H1 (cell line): ENCODE measurements at regions not wholly inside any gene's neighbourhood (a gene's known extent, or its start where the extent isn't known, plus 50 kb on each side); places are given as distances from the start of the nearest gene placed in this dataset.

ENCODE experiments used
- CTCF ChIA-PET: fragments of 300-600 bp; sonication (Branson Sonifier 250); formaldehyde crosslinking; loops from one replicate; lab custom pipeline; 2021; ENCODE audit not compliant: partially characterized antibody; lab: Charles Lee
- POLR2A ChIA-PET: fragments of 300-600 bp; sonication (Branson Sonifier 250); formaldehyde crosslinking; loops from one replicate; lab custom pipeline; 2021; ENCODE audit warnings: inconsistent platforms; ENCODE audit not compliant: partially characterized antibody; lab: Charles Lee
- DNase-seq, 2 experiments: peaks; one replicate each; pipeline versions ENCODE4 v3.0.0 to v3.0.0-alpha.2; 2010 to 2022; ENCODE audit warnings: low spot score in 2 of 2, low read depth in 1 of 2, mixed read lengths in 1 of 2
- FAIRE-seq: peaks from 2 replicates; lab custom pipeline; 2011; peaks lifted over from hg19 to GRCh38; lab: Jason Lieb, UNC
- H2AFZ ChIP-seq: 2 replicates; pipeline ENCODE4 v1.8.1; 2012; ENCODE audit warnings: low read length, inconsistent platforms
- H2AK5ac ChIP-seq: 2 replicates; pipeline ENCODE4 v1.6.1; 2013; ENCODE audit warnings: low read depth, low read length
- H2BK120ac ChIP-seq: replicated peaks from 2 replicates; pipeline ENCODE3; 2013; ENCODE audit warnings: low read depth, low read length, inconsistent platforms
- H2BK12ac ChIP-seq: 2 replicates; pipeline ENCODE4 v1.6.1; 2013; ENCODE audit warnings: low read depth, low read length
- H2BK15ac ChIP-seq: 2 replicates; pipeline ENCODE4 v1.6.1; 2013; ENCODE audit warnings: low read length
- H2BK20ac ChIP-seq: 2 replicates; pipeline ENCODE4 v1.6.1; 2013; ENCODE audit warnings: low read length
- H2BK5ac ChIP-seq: 2 replicates; pipeline ENCODE4 v1.6.1; 2013; ENCODE audit warnings: low read depth, low read length
- H3K14ac ChIP-seq: 2 replicates; pipeline ENCODE4 v1.6.1; 2013; ENCODE audit warnings: inconsistent platforms; ENCODE audit not compliant: insufficient read length
- H3K18ac ChIP-seq: 2 replicates; pipeline ENCODE4 v1.6.1; 2013; ENCODE audit warnings: low read length; ENCODE audit errors: extremely low read depth
- H3K23ac ChIP-seq: 2 replicates; pipeline ENCODE4 v1.6.1; 2013; ENCODE audit warnings: inconsistent platforms; ENCODE audit not compliant: insufficient read length
- H3K23me2 ChIP-seq: 2 replicates; pipeline ENCODE4 v1.6.1; 2013; ENCODE audit warnings: low read depth, low read length
- H3K27ac ChIP-seq: 2 replicates; pipeline ENCODE4 v1.6.1; 2011; ENCODE audit warnings: low read depth, low read length, inconsistent platforms
- H3K27me3 ChIP-seq, 4 experiments: replicated peaks in 1 of 4; 1 replicate in 1 of 4; 2 replicates in 3 of 4; pipeline versions ENCODE4 v1.6.1 to v1.8.1; 2011 to 2013; ENCODE audit warnings: low read length in 3 of 4, mild to moderate bottlenecking in 3 of 4, inconsistent platforms in 2 of 4, mixed read lengths in 2 of 4, moderate library complexity in 1 of 4; ENCODE audit not compliant: control insufficient read depth in 3 of 4, insufficient read depth in 3 of 4; ENCODE audit errors: extremely low read depth in 1 of 4
- H3K36me3 ChIP-seq, 4 experiments: 2 replicates each; pipeline versions ENCODE4 v1.6.1 to v1.8.1; 2011 to 2013; ENCODE audit warnings: mild to moderate bottlenecking in 4 of 4, low read length in 3 of 4, moderate library complexity in 2 of 4, control low read depth in 1 of 4, inconsistent platforms in 1 of 4; ENCODE audit not compliant: insufficient read depth in 4 of 4, control insufficient read depth in 2 of 4
- H3K4ac ChIP-seq: replicated peaks from 2 replicates; pipeline ENCODE3; 2013; ENCODE audit warnings: low read length, low read depth, mixed read lengths, inconsistent platforms; ENCODE audit not compliant: insufficient read length
- H3K4me1 ChIP-seq, 4 experiments: replicated peaks in 1 of 4; 1 replicate in 1 of 4; 2 replicates in 3 of 4; pipeline versions ENCODE4 v1.6.1 to v1.8.1; 2011 to 2013; ENCODE audit warnings: low read length in 3 of 4, inconsistent platforms in 2 of 4, mixed read lengths in 1 of 4; ENCODE audit not compliant: insufficient read depth in 4 of 4, control insufficient read depth in 3 of 4
- H3K4me2 ChIP-seq, 2 experiments: 2 replicates each; pipeline versions ENCODE4 v1.6.1 to v1.8.1; 2011 to 2013; ENCODE audit warnings: low read depth in 2 of 2, low read length in 2 of 2, control low read depth in 1 of 2, inconsistent platforms in 1 of 2, mild to moderate bottlenecking in 1 of 2; ENCODE audit not compliant: insufficient read depth in 1 of 2
- H3K4me3 ChIP-seq, 4 experiments: fragments of 200-600, 300-600 bp in 1 of 4; sonication (generic), shearing (Covaris generic), sonication (Bioruptor Twin) in 1 of 4; 2 replicates each; pipeline versions ENCODE4 v1.5.1 to v1.8.1; 2011 to 2016; ENCODE audit warnings: low read length in 4 of 4, low read depth in 3 of 4, control low read depth in 2 of 4, inconsistent platforms in 2 of 4, mild to moderate bottlenecking in 2 of 4, mixed read lengths in 1 of 4, moderate library complexity in 1 of 4; ENCODE audit not compliant: insufficient read depth in 2 of 4; ENCODE audit errors: extremely low read depth in 1 of 4
- H3K56ac ChIP-seq: replicated peaks from 2 replicates; pipeline ENCODE3; 2013; ENCODE audit warnings: low read depth, mild to moderate bottlenecking, mixed read lengths, low read length, inconsistent platforms; ENCODE audit not compliant: insufficient read length
- H3K79me1 ChIP-seq: 2 replicates; pipeline ENCODE4 v1.6.1; 2013; ENCODE audit warnings: low read depth, low read length, control low read depth
- H3K79me2 ChIP-seq, 2 experiments: 2 replicates each; pipeline versions ENCODE4 v1.6.1 to v1.8.1; 2012 to 2013; ENCODE audit warnings: low read length in 2 of 2, mild to moderate bottlenecking in 2 of 2, inconsistent platforms in 1 of 2; ENCODE audit not compliant: insufficient read depth in 2 of 2, control insufficient read depth in 1 of 2
- H3K9ac ChIP-seq, 4 experiments: replicated peaks in 1 of 4; 1 replicate in 1 of 4; 2 replicates in 3 of 4; pipeline versions ENCODE4 v1.6.1 to v1.8.1; 2011 to 2013; ENCODE audit warnings: low read depth in 3 of 4, low read length in 3 of 4, control low read depth in 2 of 4, mild to moderate bottlenecking in 2 of 4, moderate library complexity in 2 of 4, inconsistent platforms in 1 of 4; ENCODE audit errors: extremely low read depth in 1 of 4
- H3K9me3 ChIP-seq, 2 experiments: 2 replicates each; pipeline versions ENCODE4 v1.6.1 to v1.8.1; 2012 to 2013; ENCODE audit warnings: mild to moderate bottlenecking in 2 of 2, moderate library complexity in 2 of 2, control low read depth in 1 of 2, inconsistent platforms in 1 of 2, low read depth in 1 of 2, low read length in 1 of 2, mixed read lengths in 1 of 2; ENCODE audit not compliant: insufficient read depth in 2 of 2
- H4K20me1 ChIP-seq, 2 experiments: replicated peaks in 1 of 2; 2 replicates each; pipeline versions ENCODE3 to v1.8.1; 2011 to 2013; ENCODE audit warnings: inconsistent platforms in 2 of 2, low read length in 2 of 2, mild to moderate bottlenecking in 1 of 2; ENCODE audit not compliant: insufficient read depth in 2 of 2, control insufficient read depth in 1 of 2
- H4K5ac ChIP-seq: 2 replicates; pipeline ENCODE4 v1.6.1; 2013; ENCODE audit warnings: low read length, low read depth, mixed read lengths, inconsistent platforms; ENCODE audit not compliant: insufficient read length
- H4K8ac ChIP-seq: 2 replicates; pipeline ENCODE4 v1.8.0; 2013; ENCODE audit warnings: mild to moderate bottlenecking, moderate library complexity, low read length, inconsistent platforms; ENCODE audit not compliant: insufficient read depth; ENCODE audit errors: extremely low read depth
- H4K91ac ChIP-seq: replicated peaks from 2 replicates; pipeline ENCODE3; 2013; ENCODE audit warnings: low read length, mixed read lengths, inconsistent platforms; ENCODE audit not compliant: insufficient read length
- ASH2L ChIP-seq: fragments of 200-600, 300-600 bp; sonication (generic); IDR thresholded peaks from one replicate; pipeline ENCODE4 v1.7.1; 2017; ENCODE audit warnings: low read length
- BACH1 ChIP-seq: IDR thresholded peaks from 2 replicates; pipeline ENCODE4 v1.6.1; 2012; ENCODE audit warnings: low read length, improper control_type of control experiment
- BCL11A ChIP-seq, 2 experiments: IDR thresholded peaks; one replicate each; pipeline ENCODE4 v1.6.1; 2011; ENCODE audit warnings: low read depth in 2 of 2, low read length in 2 of 2, mild to moderate bottlenecking in 2 of 2
- BRCA1 ChIP-seq: IDR thresholded peaks from 2 replicates; pipeline ENCODE4 v1.6.1; 2012; ENCODE audit warnings: low read depth, low read length, improper control_type of control experiment
- EP300 ChIP-seq, 2 experiments: IDR thresholded peaks; 1 replicate in 1 of 2; 2 replicates in 1 of 2; pipeline ENCODE4 v1.6.1; 2011 to 2012; ENCODE audit warnings: low read depth in 2 of 2, low read length in 2 of 2, mild to moderate bottlenecking in 2 of 2, borderline replicate concordance in 1 of 2, inconsistent platforms in 1 of 2, moderate library complexity in 1 of 2
- GABPA ChIP-seq: IDR thresholded peaks from 2 replicates; pipeline ENCODE4 v1.6.1; 2011; ENCODE audit warnings: mild to moderate bottlenecking, low read length, moderate library complexity, borderline replicate concordance; ENCODE audit not compliant: insufficient read depth
- JUN ChIP-seq: IDR thresholded peaks from 2 replicates; pipeline ENCODE4 v1.6.1; 2011; ENCODE audit warnings: low read depth, mild to moderate bottlenecking, improper control_type of control experiment, low read length
- MAX ChIP-seq: IDR thresholded peaks from 2 replicates; pipeline ENCODE4 v1.6.1; 2012; ENCODE audit warnings: inconsistent platforms
- NRF1 ChIP-seq: IDR thresholded peaks from 2 replicates; pipeline ENCODE4 v1.6.1; 2011; ENCODE audit warnings: mild to moderate bottlenecking, low read depth, low read length, improper control_type of control experiment
- RNF2 ChIP-seq: fragments of 200-900, 300-1000 bp; sonication (generic); IDR thresholded peaks from 2 replicates; pipeline ENCODE4 v1.7.1; 2016; ENCODE audit warnings: borderline replicate concordance, low read depth, mild to moderate bottlenecking, antibody characterized with exemption, low read length; ENCODE audit not compliant: poor library complexity, severe bottlenecking; ENCODE audit errors: missing control alignments
- SIRT6 ChIP-seq: IDR thresholded peaks from one replicate; pipeline ENCODE4 v1.7.1; 2012; ENCODE audit warnings: low read length, inconsistent platforms
- SP2 ChIP-seq: IDR thresholded peaks from 2 replicates; pipeline ENCODE4 v1.6.1; 2012; ENCODE audit warnings: mild to moderate bottlenecking, low read length, inconsistent platforms
- TAF1 ChIP-seq: IDR thresholded peaks from 2 replicates; pipeline ENCODE4 v1.6.1; 2011; ENCODE audit warnings: mild to moderate bottlenecking, low read depth, low read length
- TBP ChIP-seq: IDR thresholded peaks from 2 replicates; pipeline ENCODE4 v1.6.1; 2011; ENCODE audit warnings: low read depth, low read length, improper control_type of control experiment
- WGBS, 2 experiments: shearing (Covaris generic) in 1 of 2; methylation state at CpG; one replicate each; pipeline versions ENCODE4 v1.1.6 to v1.1.7; 2013 to 2015; ENCODE audit warnings: low lambda C conversion rate in 2 of 2, mixed read lengths in 2 of 2, inconsistent platforms in 1 of 2, low coverage in 1 of 2, missing lambda C conversion rate in 1 of 2; ENCODE audit not compliant: insufficient replicate concordance in 2 of 2, insufficient coverage in 1 of 2, insufficient read length in 1 of 2; ENCODE audit errors: extremely low coverage in 1 of 2, missing lambda C conversion rate in 1 of 2; 5-methylcytosine and 5-hydroxymethylcytosine counted together

GRCh38 chr10:61285749-61286148 is 167.4 kb downstream of the TMEM26 start:
- H3K4me3 ChIP-seq = no peak overlapping the region
- H3K14ac ChIP-seq = no peak overlapping the region
- H2BK120ac ChIP-seq = no peak overlapping the region
- H2BK12ac ChIP-seq = no peak overlapping the region
- peaks cover 0 to 4% of the 10 kb centered on the region in 2 experiments; a peak in 1 of 4 replicates for H3K9me3 ChIP-seq
- H4K5ac ChIP-seq = no peak overlapping the region
- H3K56ac ChIP-seq = no peak overlapping the region
- H4K91ac ChIP-seq = no peak overlapping the region
- no peaks in the 10 kb centered on the region for H3K27me3 ChIP-seq
- WGBS, 2 experiments = 68% methylated on average over 6 of the region's 6 CpGs; no CpG with 5 or more reads in 1 of the 2 experiments
- no peak overlapping the region for H3K27ac ChIP-seq
- no peaks in the 10 kb centered on the region for H3K79me2 ChIP-seq
- H4K8ac ChIP-seq = no peak overlapping the region
- 0 out of 2 replicates have a peak overlapping the region, but pooled peaks have one; percentile 47 for H2AFZ ChIP-seq
- H3K9ac ChIP-seq = no peak overlapping the region
- no peak overlapping the region for H3K23ac ChIP-seq
- no peak overlapping the region for H3K18ac ChIP-seq
- no peaks in the 10 kb centered on the region for H3K23me2 ChIP-seq
- FAIRE-seq (no peak), DNase-seq (no peak)
- H3K4me1 ChIP-seq = no peaks in the 10 kb centered on the region
- no peaks in the 10 kb centered on the region for H3K79me1 ChIP-seq
- POLR2A ChIA-PET = no interaction called here
- no peak overlapping the region for H2BK5ac ChIP-seq
- H2AK5ac ChIP-seq = no peak overlapping the region
- H2BK15ac ChIP-seq = no peak overlapping the region
- H3K4me2 ChIP-seq = no peak overlapping the region
- H2BK20ac ChIP-seq = no peak overlapping the region
- peaks cover 0 to 2% (median 0%) of the 10 kb centered on the region in 4 experiments; a peak in 2 of 8 replicates for H3K36me3 ChIP-seq
- H3K4ac ChIP-seq = no peak overlapping the region
- CTCF ChIA-PET = interaction anchor here (0.9 to 1.5 kb wide), 4 partner anchors 16 to 469 kb away, joined by 3 to 6 read pairs (median 4); no protein-coding TSS in a partner anchor
- no peaks in the 10 kb centered on the region for H4K20me1 ChIP-seq
- TF ChIP-seq EP300 (IDR thresholded peaks at IDR 0.05; ENCODE audit: borderline replicate concordance in 1 of 2, low read depth in 2 of 2, low read length in 2 of 2) (no peak), ASH2L (no peak), SP2 (no peak), JUN (no peak), SIRT6 (no peak), BCL11A (IDR thresholded peaks at IDR 0.05; ENCODE audit: low read depth in 2 of 2, low read length in 2 of 2) (no peak), GABPA (no peak), NRF1 (no peak), TAF1 (no peak), MAX (no peak), RNF2 (no peak), BRCA1 (no peak), BACH1 (no peak), TBP (no peak)
